AG09309 (cell line): ENCODE measurements at regions not wholly inside any gene's neighbourhood (a gene's known extent, or its start where the extent isn't known, plus 50 kb on each side); places are given as distances from the start of the nearest gene placed in this dataset.

Source experiments
- DNase-seq: peaks from one replicate; pipeline ENCODE4 v3.0.0-alpha.2; 2010; ENCODE audit warnings: low read depth
- H3K4me3 ChIP-seq: 2 replicates; pipeline ENCODE4 v1.5.1; 2011; ENCODE audit warnings: mild to moderate bottlenecking, low read depth, low read length, moderate library complexity; ENCODE audit not compliant: control insufficient read depth
- CTCF ChIP-seq: IDR thresholded peaks from 2 replicates; pipeline ENCODE4 v1.5.1; 2011; ENCODE audit warnings: mild to moderate bottlenecking, low read depth, low read length, inconsistent platforms; ENCODE audit not compliant: insufficient read depth, control insufficient read depth; ENCODE audit errors: missing control alignments

- TF ChIP-seq CTCF = no peak
- no peak for DNase-seq
- H3K4me3 ChIP-seq = no peak overlapping the region
Measured at GRCh38 chr6:112786801-112787200, 439.7 kb downstream of the RFPL4B start.

GRCh38 chr6:112787371-112787770 is 440.2 kb downstream of the RFPL4B start:
- no peak for TF ChIP-seq CTCF
- no peak for DNase-seq
- H3K4me3 ChIP-seq = no peak overlapping the region

- DNase-seq = no peak
- no peak overlapping the region for H3K4me3 ChIP-seq
- no peak for TF ChIP-seq CTCF
Measured at GRCh38 chr6:112795316-112795715, 448.2 kb downstream of the RFPL4B start.

GRCh38 chr6:112796712-112797111 is 449.6 kb downstream of the RFPL4B start:
- no peak overlapping the region for H3K4me3 ChIP-seq
- no peak for TF ChIP-seq CTCF
- DNase-seq = no peak

GRCh38 chr6:112799889-112800288 is 452.8 kb downstream of the RFPL4B start:
- no peak overlapping the region for H3K4me3 ChIP-seq
- TF ChIP-seq CTCF = no peak
- no peak for DNase-seq

GRCh38 chr6:112800439-112800838 is 453.3 kb downstream of the RFPL4B start:
- no peak for TF ChIP-seq CTCF
- DNase-seq = no peak
- H3K4me3 ChIP-seq = no peak overlapping the region

GRCh38 chr6:112800916-112801315 is 453.8 kb downstream of the RFPL4B start:
- no peak overlapping the region for H3K4me3 ChIP-seq
- TF ChIP-seq CTCF = no peak
- DNase-seq = no peak
